Smooth muscle cell (in vitro differentiated cells): ENCODE measurements at regions not wholly inside any gene's neighbourhood (a gene's known extent, or its start where the extent isn't known, plus 50 kb on each side); places are given as distances from the start of the nearest gene placed in this dataset.
"Not testable (repeated sequence)": the region's sequence is repeated elsewhere in the genome, so short reads cannot be mapped to it uniquely, and the experiment has no call there.

Experiments used
- DNase-seq: peaks from one replicate; lab custom pipeline; 2025; ENCODE audit not compliant: unreplicated experiment; lab: John Stamatoyannopoulos, UW
- H2AFZ ChIP-seq: fragments of 200-600 bp; sonication (generic); 2 replicates; pipeline ENCODE4 v1.6.0; 2016; ENCODE audit warnings: antibody characterized with exemption, low read depth, mild to moderate bottlenecking
- H3F3A ChIP-seq: fragments of 200-600 bp; sonication (generic); 2 replicates; pipeline ENCODE4 v1.6.0; 2017; ENCODE audit warnings: antibody characterized with exemption, low read depth
- H3K27ac ChIP-seq: fragments of 200-600 bp; sonication (generic); 2 replicates; pipeline ENCODE4 v1.5.1; 2016; ENCODE audit warnings: low read depth, mild to moderate bottlenecking
- H3K27me3 ChIP-seq: fragments of 200-600 bp; sonication (generic); 2 replicates; pipeline ENCODE4 v1.6.1; 2016; ENCODE audit warnings: low read depth, mild to moderate bottlenecking
- H3K36me3 ChIP-seq: fragments of 200-600 bp; sonication (generic); 2 replicates; pipeline ENCODE4 v1.5.1; 2016; ENCODE audit warnings: low read depth
- H3K4me1 ChIP-seq: fragments of 200-600 bp; sonication (generic); 2 replicates; pipeline ENCODE4 v1.5.1; 2016; ENCODE audit warnings: low read depth
- H3K4me2 ChIP-seq: fragments of 200-600 bp; sonication (generic); 2 replicates; pipeline ENCODE4 v1.6.0; 2016; ENCODE audit warnings: mild to moderate bottlenecking
- H3K4me3 ChIP-seq: fragments of 200-600 bp; sonication (generic); 2 replicates; pipeline ENCODE4 v1.5.1; 2016; ENCODE audit warnings: mild to moderate bottlenecking
- H3K79me2 ChIP-seq: fragments of 200-600 bp; sonication (generic); 2 replicates; pipeline ENCODE4 v1.6.0; 2016; ENCODE audit warnings: low read depth, mild to moderate bottlenecking
- H3K9ac ChIP-seq: fragments of 200-600 bp; sonication (generic); 2 replicates; pipeline ENCODE4 v1.6.0; 2016; ENCODE audit warnings: low read depth
- H3K9me3 ChIP-seq: fragments of 200-600 bp; sonication (generic); replicated peaks from 2 replicates; pipeline ENCODE4 v1.5.1; 2016; ENCODE audit warnings: low read depth
- H4K20me1 ChIP-seq: fragments of 200-600 bp; sonication (generic); 2 replicates; pipeline ENCODE4 v1.6.0; 2016; ENCODE audit warnings: low read depth
- WGBS: methylation state at CpG from one replicate; pipeline ENCODE4 v1.1.7; 2016; ENCODE audit warnings: low lambda C conversion rate; 5-methylcytosine and 5-hydroxymethylcytosine counted together
- TF ChIP-seq, protein P1 (sequence below): fragments of 200-600 bp; sonication (generic); IDR thresholded peaks from 2 replicates; pipeline ENCODE4 v1.5.1; 2017; ENCODE audit warnings: borderline replicate concordance, mild to moderate bottlenecking, antibody characterized with exemption; ENCODE audit not compliant: insufficient read depth, poor library complexity, severe bottlenecking

DNA sequence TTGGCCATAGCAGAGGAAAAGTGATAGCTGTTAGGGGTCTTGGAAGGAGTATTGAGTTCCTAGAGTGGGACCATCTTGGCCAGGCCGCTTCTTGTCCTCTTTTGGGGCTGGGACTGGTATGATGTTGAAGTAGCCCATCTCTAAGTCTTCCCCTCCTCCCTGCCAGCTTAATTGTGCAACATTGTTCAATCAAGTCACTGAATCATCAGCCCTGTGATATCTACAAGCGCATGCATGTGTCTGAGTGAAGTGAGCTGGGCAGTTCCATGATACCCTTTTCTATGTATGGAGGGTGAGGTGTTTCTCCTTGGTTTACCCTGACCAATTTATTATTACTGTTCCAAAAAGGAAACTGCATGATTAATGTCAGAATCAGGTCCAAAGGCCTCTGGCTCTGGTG lies 112.2 kb downstream of the C9orf152 start:
- H4K20me1 ChIP-seq, result peaks cover 69% of the 10 kb centered on the region
- TF ChIP-seq, protein P1, sequence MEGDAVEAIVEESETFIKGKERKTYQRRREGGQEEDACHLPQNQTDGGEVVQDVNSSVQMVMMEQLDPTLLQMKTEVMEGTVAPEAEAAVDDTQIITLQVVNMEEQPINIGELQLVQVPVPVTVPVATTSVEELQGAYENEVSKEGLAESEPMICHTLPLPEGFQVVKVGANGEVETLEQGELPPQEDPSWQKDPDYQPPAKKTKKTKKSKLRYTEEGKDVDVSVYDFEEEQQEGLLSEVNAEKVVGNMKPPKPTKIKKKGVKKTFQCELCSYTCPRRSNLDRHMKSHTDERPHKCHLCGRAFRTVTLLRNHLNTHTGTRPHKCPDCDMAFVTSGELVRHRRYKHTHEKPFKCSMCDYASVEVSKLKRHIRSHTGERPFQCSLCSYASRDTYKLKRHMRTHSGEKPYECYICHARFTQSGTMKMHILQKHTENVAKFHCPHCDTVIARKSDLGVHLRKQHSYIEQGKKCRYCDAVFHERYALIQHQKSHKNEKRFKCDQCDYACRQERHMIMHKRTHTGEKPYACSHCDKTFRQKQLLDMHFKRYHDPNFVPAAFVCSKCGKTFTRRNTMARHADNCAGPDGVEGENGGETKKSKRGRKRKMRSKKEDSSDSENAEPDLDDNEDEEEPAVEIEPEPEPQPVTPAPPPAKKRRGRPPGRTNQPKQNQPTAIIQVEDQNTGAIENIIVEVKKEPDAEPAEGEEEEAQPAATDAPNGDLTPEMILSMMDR, result no peak

GRCh38 chr9:110096674-110097073 lies 111.3 kb downstream of the C9orf152 start:
- not testable (repeated sequence) for H3K9ac ChIP-seq, H3K27me3 ChIP-seq, H3K4me2 ChIP-seq, H3F3A ChIP-seq, DNase-seq, H3K9me3 ChIP-seq, H3K4me3 ChIP-seq, H2AFZ ChIP-seq, H3K36me3 ChIP-seq, H3K4me1 ChIP-seq, H3K27ac ChIP-seq
- WGBS, result 88% methylated on average over 3 of the region's 3 CpGs
- H3K79me2 ChIP-seq, result peaks cover 31% of the 10 kb centered on the region
- peaks cover 72% of the 10 kb centered on the region for H4K20me1 ChIP-seq

More for the DNA sequence above, 112.2 kb downstream of the C9orf152 start:
- Histone ChIP-seq H3K4me2 (no peak overlapping the region), H3K27me3 (no peaks in the 10 kb centered on the region), H3K36me3 (no peaks in the 10 kb centered on the region), H3K4me3 (no peak overlapping the region), H3K27ac (peak overlapping the region; percentile 32), H2AFZ (no peak overlapping the region), H3K4me1 (peaks cover 5% of the 10 kb centered on the region), H3F3A (peaks cover 3% of the 10 kb centered on the region), H3K9me3 (no peaks in the 10 kb centered on the region), H3K9ac (no peak overlapping the region), H3K79me2 (peaks cover 31% of the 10 kb centered on the region)
- WGBS, result 87% methylated on average over 2 of the region's 2 CpGs
- DNase-seq, result no peak

GRCh38 chr9:110099236-110100095 lies 108.5 kb downstream of the C9orf152 start:
- H4K20me1 ChIP-seq, result peaks cover 72% of the 10 kb centered on the region
- 48% methylated on average over 5 of the region's 5 CpGs for WGBS
- peaks cover 8% of the 10 kb centered on the region for H3K4me1 ChIP-seq

DNA sequence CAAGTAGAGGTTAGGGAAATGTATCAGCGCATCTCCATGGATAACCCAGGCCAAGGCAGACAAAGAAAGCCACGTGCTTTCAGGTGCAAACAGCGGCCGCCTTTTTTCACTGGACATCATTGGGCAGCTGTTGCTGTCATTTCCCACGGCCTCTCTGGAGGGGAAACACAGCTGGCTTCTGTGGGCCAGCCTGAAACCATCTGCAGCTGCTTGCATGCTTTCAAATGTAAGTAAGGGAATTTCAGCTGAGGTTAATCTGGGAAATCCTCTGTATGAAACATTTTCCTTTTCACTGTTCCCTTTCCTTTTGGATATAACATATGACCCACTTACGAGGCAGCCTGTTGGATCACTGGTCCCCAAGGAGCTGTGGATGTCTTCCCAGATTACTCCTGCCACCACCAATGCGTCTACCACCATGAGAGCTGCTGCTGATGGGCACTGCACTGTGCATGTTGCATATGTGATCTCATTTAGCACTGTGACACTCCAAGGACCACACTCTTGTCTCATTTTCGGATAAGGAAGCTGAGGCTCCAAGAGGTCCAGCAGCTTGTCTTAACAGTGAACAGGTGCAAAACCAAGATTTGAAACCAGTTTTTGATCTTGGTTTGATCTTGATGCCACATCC lies 106.3 kb downstream of the C9orf152 start:
- no peaks in the 10 kb centered on the region for H3K27me3 ChIP-seq
- no peak overlapping the region for H3K4me2 ChIP-seq
- H3K9ac ChIP-seq, result no peak overlapping the region
- H2AFZ ChIP-seq, result no peak overlapping the region
- H3K4me1 ChIP-seq, result peaks cover 29% of the 10 kb centered on the region
- H3K36me3 ChIP-seq, result no peaks in the 10 kb centered on the region
- peaks cover 14% of the 10 kb centered on the region for H3F3A ChIP-seq
- H3K9me3 ChIP-seq, result no peaks in the 10 kb centered on the region
- TF ChIP-seq, protein P1, result no peak
- WGBS, result 88% methylated on average over 8 of the region's 8 CpGs
- H3K4me3 ChIP-seq, result no peak overlapping the region
- peaks cover 74% of the 10 kb centered on the region for H4K20me1 ChIP-seq
- peaks cover 17% of the 10 kb centered on the region for H3K79me2 ChIP-seq
- H3K27ac ChIP-seq, result no peak overlapping the region
- DNase-seq, result no peak

More at GRCh38 chr9:110099236-110100095, 108.5 kb downstream of the C9orf152 start:
- no peaks in the 10 kb centered on the region for H3K27me3 ChIP-seq
- DNase-seq, result no peak
- no peaks in the 10 kb centered on the region for H3K9me3 ChIP-seq
- no peak overlapping the region for H2AFZ ChIP-seq
- H3K27ac ChIP-seq, result peak overlapping the region; percentile 39
- TF ChIP-seq, protein P1, result no peak
- peaks cover 3% of the 10 kb centered on the region for H3F3A ChIP-seq
- H3K4me2 ChIP-seq, result peak overlapping the region; percentile 14
- H3K36me3 ChIP-seq, result no peaks in the 10 kb centered on the region
- H3K4me3 ChIP-seq, result no peak overlapping the region
- no peak overlapping the region for H3K9ac ChIP-seq
- peaks cover 22% of the 10 kb centered on the region for H3K79me2 ChIP-seq
